ENCODE measurements at regions not wholly inside any gene's neighbourhood (a gene's known extent, or its start where the extent isn't known, plus 50 kb on each side); places are given as distances from the start of the nearest gene placed in this dataset.

DNA sequence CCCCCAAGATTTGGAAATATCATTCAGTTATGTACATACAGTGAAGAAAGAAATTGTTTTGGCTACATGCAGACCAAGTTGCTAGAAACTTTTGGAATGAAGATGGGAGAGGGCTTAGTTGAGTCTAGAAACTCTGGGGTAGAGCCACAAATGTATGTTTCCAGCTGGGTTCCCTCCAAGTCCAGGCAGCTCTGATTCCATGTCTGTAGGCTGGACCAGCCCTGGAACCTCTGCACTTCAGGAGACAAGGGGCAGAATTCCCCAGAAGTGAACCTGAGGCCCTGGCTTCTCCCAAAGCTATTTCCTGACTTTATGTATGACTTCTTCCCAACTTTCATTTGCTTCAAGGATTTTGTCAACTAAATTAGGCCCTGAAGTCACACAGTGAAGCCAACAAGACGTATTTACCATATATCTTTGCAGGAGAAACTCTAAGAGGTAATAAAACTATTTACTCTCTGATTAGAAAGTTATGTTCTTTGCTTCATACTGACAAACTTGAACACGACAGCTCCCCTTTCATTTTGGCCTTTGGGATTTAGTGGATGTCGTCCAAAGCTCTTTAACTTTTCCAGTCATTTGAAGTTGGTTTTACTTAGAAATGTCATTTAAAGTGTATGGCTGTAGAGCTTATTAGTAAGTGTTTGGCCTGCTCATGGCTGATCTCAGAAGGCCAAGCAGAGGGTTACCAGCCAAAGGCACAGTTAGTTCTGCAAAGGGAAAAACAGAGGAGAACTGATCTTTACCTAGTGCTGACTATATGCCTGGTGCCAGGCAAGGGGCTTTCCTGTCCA is 152.0 kb upstream of the SLC28A3 start:
- H3K4me2 ChIP-seq (ENCODE audit: low read length) = no peak overlapping the region
- H3K27me3 ChIP-seq (ENCODE audit: low read length) = no peaks in the 10 kb centered on the region
- no peaks in the 10 kb centered on the region for H3K79me2 ChIP-seq (ENCODE audit: low read length)
- TF ChIP-seq EZH2 (IDR thresholded peaks at IDR 0.05; ENCODE audit: low read length, unreplicated experiment) = no peak
- no peak for TF ChIP-seq EZH2phosphoT487 (IDR thresholded peaks at IDR 0.05; ENCODE audit: borderline replicate concordance, low read length)
- TF ChIP-seq, protein P1, sequence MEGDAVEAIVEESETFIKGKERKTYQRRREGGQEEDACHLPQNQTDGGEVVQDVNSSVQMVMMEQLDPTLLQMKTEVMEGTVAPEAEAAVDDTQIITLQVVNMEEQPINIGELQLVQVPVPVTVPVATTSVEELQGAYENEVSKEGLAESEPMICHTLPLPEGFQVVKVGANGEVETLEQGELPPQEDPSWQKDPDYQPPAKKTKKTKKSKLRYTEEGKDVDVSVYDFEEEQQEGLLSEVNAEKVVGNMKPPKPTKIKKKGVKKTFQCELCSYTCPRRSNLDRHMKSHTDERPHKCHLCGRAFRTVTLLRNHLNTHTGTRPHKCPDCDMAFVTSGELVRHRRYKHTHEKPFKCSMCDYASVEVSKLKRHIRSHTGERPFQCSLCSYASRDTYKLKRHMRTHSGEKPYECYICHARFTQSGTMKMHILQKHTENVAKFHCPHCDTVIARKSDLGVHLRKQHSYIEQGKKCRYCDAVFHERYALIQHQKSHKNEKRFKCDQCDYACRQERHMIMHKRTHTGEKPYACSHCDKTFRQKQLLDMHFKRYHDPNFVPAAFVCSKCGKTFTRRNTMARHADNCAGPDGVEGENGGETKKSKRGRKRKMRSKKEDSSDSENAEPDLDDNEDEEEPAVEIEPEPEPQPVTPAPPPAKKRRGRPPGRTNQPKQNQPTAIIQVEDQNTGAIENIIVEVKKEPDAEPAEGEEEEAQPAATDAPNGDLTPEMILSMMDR (conservative IDR thresholded peaks at IDR 0.05; ENCODE audit: low read depth, low read length) = no peak
- no peaks in the 10 kb centered on the region for H3K9me3 ChIP-seq (ENCODE audit: low read length)
- intact Hi-C loops (cut with micrococcal nuclease) = no loop called here
- H3K9ac ChIP-seq (ENCODE audit: low read length) = no peak overlapping the region
- H3K4me1 ChIP-seq (ENCODE audit: insufficient read depth, low read length) = no peaks in the 10 kb centered on the region
- no peaks in the 10 kb centered on the region for H4K20me1 ChIP-seq (ENCODE audit: low read length)
- H3K4me3 ChIP-seq (ENCODE audit: low read length) = no peak overlapping the region
- no peaks in the 10 kb centered on the region for H3K9me2 ChIP-seq (replicated peaks; ENCODE audit: low read length)
- DNase-seq (no peak), ATAC-seq (no peak)
- H3K36me3 ChIP-seq (ENCODE audit: low read depth, low read length) = no peaks in the 10 kb centered on the region
- ChIA-PET CTCF (no interaction called here), POLR2A (ENCODE audit: unreplicated experiment) (no interaction called here)
- H3F3A ChIP-seq (ENCODE audit: low read length, unreplicated experiment) = no peaks in the 10 kb centered on the region
- no TSS peak for BruUV-seq (replicated peaks)
- no peak overlapping the region for H3K27ac ChIP-seq (ENCODE audit: low read length)
- no peak overlapping the region for H2AFZ ChIP-seq (ENCODE audit: low read length)

DNA sequence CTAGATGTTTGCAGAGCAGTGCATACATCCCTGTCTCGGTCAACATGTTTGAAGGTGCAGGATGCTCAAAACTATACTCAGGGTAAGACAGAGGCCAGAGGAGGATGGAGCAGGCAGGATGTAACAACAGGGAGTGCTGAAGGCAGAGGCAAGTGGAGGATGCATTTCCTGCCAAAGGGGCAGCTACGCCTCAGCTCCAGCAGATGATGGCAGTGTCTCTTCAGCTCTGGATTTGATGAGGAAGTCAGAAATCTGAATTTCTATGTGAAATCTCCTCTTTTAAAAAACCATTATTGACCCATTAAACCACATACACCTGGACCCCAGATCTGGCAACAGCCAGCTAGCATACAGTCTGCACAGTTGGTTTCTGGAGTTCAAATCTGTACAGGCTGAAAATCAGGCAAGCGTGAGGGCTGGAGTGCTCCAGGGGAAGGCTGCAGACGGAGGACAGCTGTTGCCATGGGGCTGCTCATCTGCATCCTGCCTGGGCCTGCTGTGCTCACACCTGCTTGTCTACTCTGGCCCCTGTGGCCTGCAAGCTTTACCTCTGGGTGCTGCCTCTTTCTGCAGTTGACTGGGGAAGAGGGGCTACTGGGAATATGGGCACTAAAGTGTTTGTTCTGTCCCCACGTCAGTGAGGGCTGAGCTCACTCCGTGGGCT is 152.9 kb upstream of the SLC28A3 start:
- H3K4me1 ChIP-seq (ENCODE audit: insufficient read depth, low read length) = no peaks in the 10 kb centered on the region
- TF ChIP-seq, protein P1 (conservative IDR thresholded peaks at IDR 0.05; ENCODE audit: low read depth, low read length) = no peak
- TF ChIP-seq EZH2phosphoT487 (IDR thresholded peaks at IDR 0.05; ENCODE audit: borderline replicate concordance, low read length) (no peak), EZH2 (IDR thresholded peaks at IDR 0.05; ENCODE audit: low read length, unreplicated experiment) (no peak)
- BruUV-seq (replicated peaks) = no TSS peak
- H3K9me2 ChIP-seq (replicated peaks; ENCODE audit: low read length) = no peaks in the 10 kb centered on the region
- no peaks in the 10 kb centered on the region for H3K79me2 ChIP-seq (ENCODE audit: low read length)
- no peak overlapping the region for H3K27ac ChIP-seq (ENCODE audit: low read length)
- no peak overlapping the region for H3K4me2 ChIP-seq (ENCODE audit: low read length)
- no peak overlapping the region for H2AFZ ChIP-seq (ENCODE audit: low read length)
- H3F3A ChIP-seq (ENCODE audit: low read length, unreplicated experiment) = no peaks in the 10 kb centered on the region
- POLR2A ChIA-PET (ENCODE audit: unreplicated experiment) = no interaction called here
- DNase-seq = no peak
- H3K9me3 ChIP-seq (ENCODE audit: low read length) = no peaks in the 10 kb centered on the region
- no peak overlapping the region for H3K9ac ChIP-seq (ENCODE audit: low read length)
- H3K4me3 ChIP-seq (ENCODE audit: low read length) = no peak overlapping the region
- CTCF ChIA-PET = no interaction called here
- H3K36me3 ChIP-seq (ENCODE audit: low read depth, low read length) = no peaks in the 10 kb centered on the region
- ATAC-seq = no peak
- H3K27me3 ChIP-seq (ENCODE audit: low read length) = no peaks in the 10 kb centered on the region
- no peaks in the 10 kb centered on the region for H4K20me1 ChIP-seq (ENCODE audit: low read length)
- intact Hi-C loops (cut with micrococcal nuclease) = no loop called here
